ENCODE measurements at regions not wholly inside any gene's neighbourhood (a gene's known extent, or its start where the extent isn't known, plus 50 kb on each side); places are given as distances from the start of the nearest gene placed in this dataset.

DNA sequence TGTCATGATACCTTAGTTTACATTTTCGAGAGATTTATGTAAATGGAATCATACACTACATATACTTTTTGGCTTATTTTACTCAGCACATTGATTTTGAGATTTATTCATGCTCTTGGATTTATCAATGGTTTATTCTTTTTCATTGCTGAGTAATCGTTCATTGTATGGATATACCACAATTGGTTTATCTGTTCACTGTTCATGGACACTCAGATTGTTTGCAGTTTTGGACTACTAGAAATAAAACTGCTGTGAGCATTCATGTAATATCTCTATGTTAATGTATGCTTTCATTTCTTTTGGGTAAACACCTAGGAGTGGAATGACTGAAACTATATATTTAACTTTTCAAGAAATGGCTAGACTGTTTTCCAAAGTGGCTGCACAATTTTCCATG lies 550.9 kb upstream of the ADAMTS9 start:
- WGBS: no CpG with 5 or more reads among the region's 2 CpGs
- no peak overlapping the region for H2BK5ac ChIP-seq (ENCODE audit: low read depth, low read length, poor library complexity, severe bottlenecking)
- H3K27me3 ChIP-seq (ENCODE audit: control insufficient read depth in 1 of 2, insufficient read depth in 1 of 2, low read length in 2 of 2): peaks cover 0 to 3% of the 10 kb centered on the region in 2 experiments
- H4K8ac ChIP-seq (ENCODE audit: low read length): no peak overlapping the region
- no peak overlapping the region for H3K9ac ChIP-seq (ENCODE audit: low read length)
- H3K18ac ChIP-seq (ENCODE audit: low read depth in 1 of 2, low read length in 2 of 2): no peak overlapping the region
- no peak overlapping the region for H3K23ac ChIP-seq (ENCODE audit: low read length in 2 of 2)
- no peak for DNase-seq
- no peak overlapping the region for H3K4ac ChIP-seq (ENCODE audit: low read depth in 1 of 2, low read length in 2 of 2)
- H2BK120ac ChIP-seq (ENCODE audit: low read depth, low read length): no peak overlapping the region
- no peak overlapping the region for H3K14ac ChIP-seq (ENCODE audit: low read length in 2 of 2)
- H3K36me3 ChIP-seq (ENCODE audit: control insufficient read depth in 1 of 2, insufficient read depth in 2 of 2, low read depth in 1 of 2, low read length in 2 of 2): no peaks in the 10 kb centered on the region
- H2AK5ac ChIP-seq (ENCODE audit: low read length, severe bottlenecking): no peak overlapping the region
- H3K27ac ChIP-seq (ENCODE audit: low read length, poor library complexity, severe bottlenecking): no peak overlapping the region
- H3K9me3 ChIP-seq (ENCODE audit: control insufficient read depth, low read length): no peaks in the 10 kb centered on the region
- no peaks in the 10 kb centered on the region for H3K4me1 ChIP-seq (ENCODE audit: control insufficient read depth, insufficient read depth, low read depth, low read length)
- no peak overlapping the region for H2BK15ac ChIP-seq (ENCODE audit: low read depth, poor library complexity, severe bottlenecking)
- H3K4me3 ChIP-seq (ENCODE audit: insufficient read depth in 1 of 2, low read depth in 1 of 2, low read length in 2 of 2): no peak overlapping the region
- no peaks in the 10 kb centered on the region for H3K79me1 ChIP-seq (replicated peaks; ENCODE audit: low read length, poor library complexity, severe bottlenecking)
- no peak overlapping the region for H2AFZ ChIP-seq (ENCODE audit: low read depth, low read length)
- H3K4me2 ChIP-seq (ENCODE audit: low read length, poor library complexity, severe bottlenecking): no peak overlapping the region
- no peak overlapping the region for H2BK12ac ChIP-seq (ENCODE audit: low read length in 2 of 2)
- H4K91ac ChIP-seq (ENCODE audit: low read length): no peak overlapping the region

DNA sequence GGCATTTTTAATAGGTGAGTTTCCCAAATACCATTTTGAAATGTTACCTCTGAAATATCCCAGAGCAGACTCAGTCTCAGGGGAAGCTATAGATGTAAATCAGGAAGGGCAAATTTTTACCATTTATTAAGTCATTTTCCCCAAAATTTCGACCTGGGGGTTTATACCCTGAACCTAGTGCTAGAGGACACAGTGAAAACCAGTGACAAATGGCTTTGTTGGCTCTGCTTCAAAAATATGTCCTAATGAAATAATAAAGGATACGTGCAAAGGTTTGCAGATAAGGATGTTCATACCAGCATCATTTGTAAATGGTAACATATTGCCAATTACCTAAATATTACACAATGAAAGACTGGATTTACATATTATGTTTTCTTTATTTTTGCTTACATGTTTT lies 546.7 kb upstream of the ADAMTS9 start:
- H4K8ac ChIP-seq (ENCODE audit: low read length): no peak overlapping the region
- H2BK5ac ChIP-seq (ENCODE audit: low read depth, low read length, poor library complexity, severe bottlenecking): no peak overlapping the region
- no peaks in the 10 kb centered on the region for H3K9me3 ChIP-seq (ENCODE audit: control insufficient read depth, low read length)
- no peak for DNase-seq
- H3K27me3 ChIP-seq (ENCODE audit: control insufficient read depth in 1 of 2, insufficient read depth in 1 of 2, low read length in 2 of 2): no peaks in the 10 kb centered on the region
- H4K91ac ChIP-seq (ENCODE audit: low read length): no peak overlapping the region
- no peak overlapping the region for H3K14ac ChIP-seq (ENCODE audit: low read length in 2 of 2)
- WGBS: 44% methylated on average over 1 of the region's 2 CpGs
- no peaks in the 10 kb centered on the region for H3K36me3 ChIP-seq (ENCODE audit: control insufficient read depth in 1 of 2, insufficient read depth in 2 of 2, low read depth in 1 of 2, low read length in 2 of 2)
- no peak overlapping the region for H2AFZ ChIP-seq (ENCODE audit: low read depth, low read length)
- no peak overlapping the region for H2BK120ac ChIP-seq (ENCODE audit: low read depth, low read length)
- H3K4me1 ChIP-seq (ENCODE audit: control insufficient read depth, insufficient read depth, low read depth, low read length): no peaks in the 10 kb centered on the region
- H3K79me1 ChIP-seq (replicated peaks; ENCODE audit: low read length, poor library complexity, severe bottlenecking): no peaks in the 10 kb centered on the region
- H3K4me2 ChIP-seq (ENCODE audit: low read length, poor library complexity, severe bottlenecking): no peak overlapping the region
- no peak overlapping the region for H3K4me3 ChIP-seq (ENCODE audit: insufficient read depth in 1 of 2, low read depth in 1 of 2, low read length in 2 of 2)
- H3K27ac ChIP-seq (ENCODE audit: low read length, poor library complexity, severe bottlenecking): no peak overlapping the region
- no peak overlapping the region for H2BK15ac ChIP-seq (ENCODE audit: low read depth, poor library complexity, severe bottlenecking)
- H3K18ac ChIP-seq (ENCODE audit: low read depth in 1 of 2, low read length in 2 of 2): no peak overlapping the region
- H2AK5ac ChIP-seq (ENCODE audit: low read length, severe bottlenecking): no peak overlapping the region
- H2BK12ac ChIP-seq (ENCODE audit: low read length in 2 of 2): no peak overlapping the region
- H3K4ac ChIP-seq (ENCODE audit: low read depth in 1 of 2, low read length in 2 of 2): no peak overlapping the region
- H3K23ac ChIP-seq (ENCODE audit: low read length in 2 of 2): no peak overlapping the region
- no peak overlapping the region for H3K9ac ChIP-seq (ENCODE audit: low read length)

DNA sequence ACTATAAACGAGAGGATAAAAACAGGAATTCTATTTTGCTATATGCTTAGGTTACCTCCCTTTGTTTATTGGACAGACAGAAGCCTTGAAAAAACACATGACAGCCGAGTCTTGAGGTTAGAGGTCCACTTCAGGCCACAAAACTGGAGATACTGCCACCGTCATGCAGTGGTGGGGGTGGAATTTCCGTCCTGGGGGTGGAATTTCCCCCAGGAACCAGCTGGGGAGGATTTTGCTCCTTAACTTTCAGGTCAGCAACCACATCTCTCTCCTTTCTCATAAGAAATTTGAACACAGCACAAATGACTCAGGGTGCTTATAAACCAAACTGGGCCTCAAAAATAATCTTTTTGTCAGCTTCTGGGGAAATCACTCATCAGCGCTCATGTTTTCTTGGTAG lies 545.8 kb upstream of the ADAMTS9 start:
- Histone ChIP-seq H3K36me3 (ENCODE audit: control insufficient read depth in 1 of 2, insufficient read depth in 2 of 2, low read depth in 1 of 2, low read length in 2 of 2) (no peaks in the 10 kb centered on the region), H2BK5ac (ENCODE audit: low read depth, low read length, poor library complexity, severe bottlenecking) (no peak overlapping the region), H2BK15ac (ENCODE audit: low read depth, poor library complexity, severe bottlenecking) (no peak overlapping the region), H3K4me3 (ENCODE audit: insufficient read depth in 1 of 2, low read depth in 1 of 2, low read length in 2 of 2) (no peak overlapping the region), H4K91ac (ENCODE audit: low read length) (no peak overlapping the region), H2AK5ac (ENCODE audit: low read length, severe bottlenecking) (no peak overlapping the region), H3K79me1 (replicated peaks; ENCODE audit: low read length, poor library complexity, severe bottlenecking) (no peaks in the 10 kb centered on the region), H2AFZ (ENCODE audit: low read depth, low read length) (no peak overlapping the region), H3K27ac (ENCODE audit: low read length, poor library complexity, severe bottlenecking) (no peak overlapping the region), H2BK12ac (ENCODE audit: low read length in 2 of 2) (peak overlapping the region in 1 of 2 experiments; percentile 37), H3K9ac (ENCODE audit: low read length) (no peak overlapping the region), H3K18ac (ENCODE audit: low read depth in 1 of 2, low read length in 2 of 2) (peak overlapping the region in 1 of 2 experiments; percentile 5), H3K27me3 (ENCODE audit: control insufficient read depth in 1 of 2, insufficient read depth in 1 of 2, low read length in 2 of 2) (no peaks in the 10 kb centered on the region), H3K23ac (ENCODE audit: low read length in 2 of 2) (no peak overlapping the region), H4K8ac (ENCODE audit: low read length) (no peak overlapping the region), H2BK120ac (ENCODE audit: low read depth, low read length) (no peak overlapping the region), H3K9me3 (ENCODE audit: control insufficient read depth, low read length) (no peaks in the 10 kb centered on the region), H3K4me2 (ENCODE audit: low read length, poor library complexity, severe bottlenecking) (no peak overlapping the region), H3K14ac (ENCODE audit: low read length in 2 of 2) (no peak overlapping the region), H3K4ac (ENCODE audit: low read depth in 1 of 2, low read length in 2 of 2) (peak overlapping the region in 1 of 2 experiments; percentile 24), H3K4me1 (ENCODE audit: control insufficient read depth, insufficient read depth, low read depth, low read length) (no peaks in the 10 kb centered on the region)
- WGBS: 36% methylated on average over 4 of the region's 5 CpGs
- DNase-seq: peak; percentile 55

DNA sequence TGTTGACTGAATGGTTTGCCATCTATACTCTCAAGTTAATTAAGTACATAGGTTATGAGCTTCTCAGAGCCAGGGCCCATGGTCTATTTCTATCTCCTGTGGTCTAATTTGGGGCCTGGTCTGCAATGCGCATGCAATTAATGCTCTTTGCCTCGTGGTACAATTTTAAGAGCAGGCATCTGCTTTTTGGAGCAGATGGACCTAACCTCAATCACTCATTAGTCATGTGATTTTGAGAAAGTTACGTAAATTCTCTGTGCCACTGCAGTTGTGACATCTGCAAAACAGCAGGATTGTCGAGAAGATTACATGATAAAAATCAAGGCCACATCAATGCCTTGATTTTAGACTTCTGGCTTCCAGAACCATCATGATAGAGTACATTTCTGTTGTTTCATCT lies 543.7 kb upstream of the ADAMTS9 start:
- H3K18ac ChIP-seq (ENCODE audit: low read depth in 1 of 2, low read length in 2 of 2): peak overlapping the region in 1 of 2 experiments; percentile 11
- no peak overlapping the region for H3K23ac ChIP-seq (ENCODE audit: low read length in 2 of 2)
- H3K4ac ChIP-seq (ENCODE audit: low read depth in 1 of 2, low read length in 2 of 2): no peak overlapping the region
- H3K4me3 ChIP-seq (ENCODE audit: insufficient read depth in 1 of 2, low read depth in 1 of 2, low read length in 2 of 2): no peak overlapping the region
- H3K36me3 ChIP-seq (ENCODE audit: control insufficient read depth in 1 of 2, insufficient read depth in 2 of 2, low read depth in 1 of 2, low read length in 2 of 2): no peaks in the 10 kb centered on the region
- no peaks in the 10 kb centered on the region for H3K27me3 ChIP-seq (ENCODE audit: control insufficient read depth in 1 of 2, insufficient read depth in 1 of 2, low read length in 2 of 2)
- DNase-seq: peak; percentile 60
- no peak overlapping the region for H2BK120ac ChIP-seq (ENCODE audit: low read depth, low read length)
- H2BK12ac ChIP-seq (ENCODE audit: low read length in 2 of 2): no peak overlapping the region
- H3K9me3 ChIP-seq (ENCODE audit: control insufficient read depth, low read length): no peaks in the 10 kb centered on the region
- no peak overlapping the region for H2BK5ac ChIP-seq (ENCODE audit: low read depth, low read length, poor library complexity, severe bottlenecking)
- no peak overlapping the region for H3K4me2 ChIP-seq (ENCODE audit: low read length, poor library complexity, severe bottlenecking)
- no peak overlapping the region for H4K8ac ChIP-seq (ENCODE audit: low read length)
- no peaks in the 10 kb centered on the region for H3K79me1 ChIP-seq (replicated peaks; ENCODE audit: low read length, poor library complexity, severe bottlenecking)
- H3K9ac ChIP-seq (ENCODE audit: low read length): no peak overlapping the region
- H4K91ac ChIP-seq (ENCODE audit: low read length): no peak overlapping the region
- H3K27ac ChIP-seq (ENCODE audit: low read length, poor library complexity, severe bottlenecking): no peak overlapping the region
- H2AK5ac ChIP-seq (ENCODE audit: low read length, severe bottlenecking): no peak overlapping the region
- no peak overlapping the region for H3K14ac ChIP-seq (ENCODE audit: low read length in 2 of 2)
- WGBS: 44% methylated on average over 4 of the region's 4 CpGs
- H2AFZ ChIP-seq (ENCODE audit: low read depth, low read length): no peak overlapping the region
- H2BK15ac ChIP-seq (ENCODE audit: low read depth, poor library complexity, severe bottlenecking): no peak overlapping the region
- no peaks in the 10 kb centered on the region for H3K4me1 ChIP-seq (ENCODE audit: control insufficient read depth, insufficient read depth, low read depth, low read length)
